CD4-positive, alpha-beta T cell (primary cell): ENCODE measurements at regions not wholly inside any gene's neighbourhood (a gene's known extent, or its start where the extent isn't known, plus 50 kb on each side); places are given as distances from the start of the nearest gene placed in this dataset.

Source experiments
- ATAC-seq: fragments of 200-7000 bp; cut with Tn5 transposase; one replicate; pipeline ENCODE4 v1.10.0; 2022; ENCODE audit warnings: mild to moderate bottlenecking; ENCODE audit not compliant: poor library complexity
- CTCF ChIA-PET: fragments of 350-600 bp; sonication (Branson Sonifier 250); formaldehyde crosslinking; loops from one replicate; lab custom pipeline; 2021; ENCODE audit warnings: antibody characterized with exemption, inconsistent platforms; lab: Charles Lee
- POLR2A ChIA-PET: fragments of 350-600 bp; sonication (Branson Sonifier 250); formaldehyde crosslinking; loops from one replicate; lab custom pipeline; 2021; ENCODE audit warnings: antibody characterized with exemption, inconsistent platforms; lab: Charles Lee
- DNase-seq, 14 experiments: peaks; one replicate each; pipeline ENCODE4 v3.0.0-alpha.2; 2013 to 2020; ENCODE audit warnings: mixed read lengths in 2 of 14
- H3K27ac ChIP-seq, 2 donors: one replicate each; pipeline versions ENCODE4 v1.5.1 to v1.7.0; 2013; ENCODE audit warnings: low read length in 2 of 2, low read depth in 1 of 2, mild to moderate bottlenecking in 1 of 2
- H3K27me3 ChIP-seq, 2 experiments: 1 replicate in 1 of 2; 2 replicates in 1 of 2; pipeline versions ENCODE4 v1.6.1 to v1.7.0; 2013; ENCODE audit warnings: low read length in 2 of 2, control low read depth in 1 of 2, mild to moderate bottlenecking in 1 of 2, moderate library complexity in 1 of 2; ENCODE audit not compliant: insufficient read depth in 2 of 2, control insufficient read depth in 1 of 2
- H3K36me3 ChIP-seq: one replicate; pipeline ENCODE4 v1.6.1; 2013; ENCODE audit warnings: low read length, control low read depth; ENCODE audit not compliant: insufficient read depth
- H3K4me1 ChIP-seq: one replicate; pipeline ENCODE4 v1.6.1; 2013; ENCODE audit warnings: low read length, control low read depth; ENCODE audit not compliant: insufficient read depth
- H3K4me3 ChIP-seq: one replicate; pipeline ENCODE4 v1.5.1; 2013; ENCODE audit warnings: mild to moderate bottlenecking, low read length, moderate library complexity
- H3K9me3 ChIP-seq, 2 experiments: 1 replicate in 1 of 2; 2 replicates in 1 of 2; pipeline versions ENCODE4 v1.6.1 to v1.7.0; 2013; ENCODE audit warnings: low read length in 2 of 2, mild to moderate bottlenecking in 2 of 2, control low read depth in 1 of 2, moderate library complexity in 1 of 2; ENCODE audit not compliant: control insufficient read depth in 1 of 2, insufficient read depth in 1 of 2
- H3K27ac Mint-ChIP-seq: one replicate; pipeline ENCODE4 v1.8.0; 2020; ENCODE audit warnings: mixed read lengths
- H3K27me3 Mint-ChIP-seq: one replicate; pipeline ENCODE4 v1.8.0; 2021; ENCODE audit warnings: mixed read lengths
- H3K36me3 Mint-ChIP-seq: one replicate; pipeline ENCODE4 v1.8.0; 2021; ENCODE audit warnings: low read depth, mixed read lengths
- H3K4me1 Mint-ChIP-seq: one replicate; pipeline ENCODE4 v1.8.0; 2021; ENCODE audit warnings: low read depth, mixed read lengths
- H3K4me3 Mint-ChIP-seq: one replicate; pipeline ENCODE4 v1.8.0; 2020; ENCODE audit warnings: mild to moderate bottlenecking, mixed read lengths
- H3K9me3 Mint-ChIP-seq: one replicate; pipeline ENCODE4 v1.8.0; 2020; ENCODE audit warnings: mixed read lengths
- CTCF ChIP-seq: fragments of 200-600 bp; IDR thresholded peaks from one replicate; pipeline ENCODE4 v1.8.0; 2022; ENCODE audit warnings: antibody characterized with exemption, mild to moderate bottlenecking
- intact Hi-C, 2 experiments: fragments of 100-400 bp; cut with DNase I in 1 of 2; cut with micrococcal nuclease in 1 of 2; formaldehyde crosslinking; loops; one replicate each; pipeline versions ENCODE4 v1.15.1 to v1.9.0; 2023 to 2025; cut with DNase I, micrococcal nuclease

DNA sequence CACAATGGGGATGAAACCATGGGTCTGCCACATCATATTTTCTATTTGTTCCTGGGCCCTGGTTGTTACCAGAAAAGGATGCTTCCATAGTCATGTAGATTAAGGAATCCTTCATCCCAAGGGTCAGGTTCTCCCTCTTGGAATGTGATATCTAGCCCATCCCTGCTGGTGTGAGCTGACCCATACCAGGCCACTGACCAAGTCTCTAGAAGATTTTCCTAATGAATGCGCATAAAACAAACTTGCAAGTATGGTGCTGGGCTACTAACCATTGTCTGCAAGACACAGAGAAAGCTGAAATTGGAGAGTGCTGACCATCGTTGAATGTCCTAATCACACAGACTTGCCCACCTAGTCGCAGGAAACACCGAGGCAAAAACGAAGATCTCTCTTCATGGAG is 972.6 kb downstream of the EFNA5 start:
- DNase-seq (no peak), ATAC-seq (no peak)
- Histone ChIP-seq H3K9me3 (peaks cover 4 to 9% of the 10 kb centered on the region in 2 experiments), H3K4me1 (no peaks in the 10 kb centered on the region), H3K27ac (no peak overlapping the region), H3K4me3 (no peak overlapping the region), H3K27me3 (no peaks in the 10 kb centered on the region), H3K36me3 (no peaks in the 10 kb centered on the region)
- Mint-ChIP-seq H3K36me3 (no peaks in the 10 kb centered on the region), H3K27me3 (no peaks in the 10 kb centered on the region), H3K4me1 (no peaks in the 10 kb centered on the region), H3K9me3 (peaks cover 2% of the 10 kb centered on the region), H3K4me3 (no peak overlapping the region), H3K27ac (no peak overlapping the region)
- ChIA-PET POLR2A (no interaction called here), CTCF (no interaction called here)
- TF ChIP-seq CTCF, result no peak
- intact Hi-C loops, result no loop called here

DNA sequence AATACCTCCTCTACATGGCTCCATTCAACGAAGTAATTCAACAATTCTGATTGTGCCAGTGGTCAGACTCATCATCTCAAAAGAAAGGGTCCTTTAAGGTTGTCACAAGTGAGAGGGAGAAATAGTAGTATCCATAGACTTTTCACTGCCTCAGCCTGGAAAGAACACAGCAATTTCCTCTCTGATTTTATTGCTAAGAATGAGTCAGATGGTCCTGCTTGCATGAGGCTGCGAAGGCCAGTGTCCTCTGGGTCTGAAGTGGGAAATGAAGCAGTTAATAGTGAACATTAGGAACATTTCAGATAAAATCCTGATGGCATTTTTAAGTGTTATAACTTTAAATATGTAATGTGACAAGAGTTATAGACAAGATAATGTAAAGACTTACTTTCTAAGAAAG is 979.0 kb downstream of the EFNA5 start:
- no peaks in the 10 kb centered on the region for H3K4me1 Mint-ChIP-seq
- Histone ChIP-seq H3K4me1 (no peaks in the 10 kb centered on the region), H3K27me3 (no peaks in the 10 kb centered on the region), H3K27ac (no peak overlapping the region), H3K9me3 (peaks cover 0 to 4% of the 10 kb centered on the region in 2 experiments), H3K36me3 (no peaks in the 10 kb centered on the region), H3K4me3 (no peak overlapping the region)
- ChIA-PET POLR2A (no interaction called here), CTCF (no interaction called here)
- H3K27ac Mint-ChIP-seq, result no peak overlapping the region
- H3K9me3 Mint-ChIP-seq, result no peaks in the 10 kb centered on the region
- H3K36me3 Mint-ChIP-seq, result no peaks in the 10 kb centered on the region
- intact Hi-C loops, result no loop called here
- H3K4me3 Mint-ChIP-seq, result no peak overlapping the region
- no peak for TF ChIP-seq CTCF
- no peak for DNase-seq
- ATAC-seq, result no peak
- no peaks in the 10 kb centered on the region for H3K27me3 Mint-ChIP-seq

GRCh38 chr5:106690585-106690984 is 980.2 kb downstream of the EFNA5 start:
- Histone ChIP-seq H3K27ac (no peak overlapping the region), H3K4me1 (no peaks in the 10 kb centered on the region), H3K4me3 (no peak overlapping the region), H3K36me3 (no peaks in the 10 kb centered on the region), H3K27me3 (no peaks in the 10 kb centered on the region), H3K9me3 (peaks cover 0 to 4% of the 10 kb centered on the region in 2 experiments)
- ChIA-PET CTCF (no interaction called here), POLR2A (no interaction called here)
- no peaks in the 10 kb centered on the region for H3K27me3 Mint-ChIP-seq
- DNase-seq (no peak), ATAC-seq (no peak)
- intact Hi-C loops, result no loop called here
- no peak overlapping the region for H3K27ac Mint-ChIP-seq
- no peaks in the 10 kb centered on the region for H3K4me1 Mint-ChIP-seq
- no peak overlapping the region for H3K4me3 Mint-ChIP-seq
- H3K36me3 Mint-ChIP-seq, result no peaks in the 10 kb centered on the region
- TF ChIP-seq CTCF, result no peak
- no peaks in the 10 kb centered on the region for H3K9me3 Mint-ChIP-seq
